ENCODE measurements at regions not wholly inside any gene's neighbourhood (a gene's known extent, or its start where the extent isn't known, plus 50 kb on each side); places are given as distances from the start of the nearest gene placed in this dataset.

- ATAC-seq (ENCODE audit: low FRiP score) (no peak), DNase-seq (no peak)
- H3K27ac ChIP-seq (ENCODE audit: low read depth in 1 of 2, low read length in 2 of 2): no peak overlapping the region
- no peaks in the 10 kb centered on the region for H3K36me3 ChIP-seq (ENCODE audit: control insufficient read depth in 1 of 2, insufficient read depth in 2 of 2, low read length in 1 of 2)
- no peaks in the 10 kb centered on the region for H3K27me3 ChIP-seq (ENCODE audit: control insufficient read depth in 1 of 2, insufficient read depth in 2 of 2, low read length in 1 of 2)
- no peaks in the 10 kb centered on the region for H3K9me3 ChIP-seq (ENCODE audit: control insufficient read depth, low read length)
- H3K4me1 ChIP-seq (ENCODE audit: control insufficient read depth in 1 of 2, insufficient read depth in 2 of 2, low read length in 2 of 2): no peaks in the 10 kb centered on the region
- intact Hi-C loops (cut with DNase I): no loop called here
- H3K4me3 ChIP-seq (ENCODE audit: low read length in 2 of 2): no peak overlapping the region
- WGBS, 2 donors: 81 to 84% methylated on average over 8 of the region's 8 CpGs
Observed at GRCh38 chr9:88025411-88026117, 51.2 kb upstream of the CDK20 start.

- 61 to 70% methylated on average over 4 of the region's 4 CpGs for WGBS, 2 donors
- Histone ChIP-seq H3K9me3 (ENCODE audit: control insufficient read depth, low read length) (no peaks in the 10 kb centered on the region), H3K4me3 (ENCODE audit: low read length in 2 of 2) (no peak overlapping the region), H3K4me1 (ENCODE audit: control insufficient read depth in 1 of 2, insufficient read depth in 2 of 2, low read length in 2 of 2) (no peaks in the 10 kb centered on the region), H3K36me3 (ENCODE audit: control insufficient read depth in 1 of 2, insufficient read depth in 2 of 2, low read length in 1 of 2) (no peaks in the 10 kb centered on the region), H3K27ac (ENCODE audit: low read depth in 1 of 2, low read length in 2 of 2) (no peak overlapping the region), H3K27me3 (ENCODE audit: control insufficient read depth in 1 of 2, insufficient read depth in 2 of 2, low read length in 1 of 2) (no peaks in the 10 kb centered on the region)
- DNase-seq: no peak
- no peak for ATAC-seq (ENCODE audit: low FRiP score)
- intact Hi-C loops (cut with DNase I): no loop called here
Observed at GRCh38 chr9:88024896-88025295, 50.6 kb upstream of the CDK20 start.
